ENCODE measurements at regions not wholly inside any gene's neighbourhood (a gene's known extent, or its start where the extent isn't known, plus 50 kb on each side); places are given as distances from the start of the nearest gene placed in this dataset.

DNA sequence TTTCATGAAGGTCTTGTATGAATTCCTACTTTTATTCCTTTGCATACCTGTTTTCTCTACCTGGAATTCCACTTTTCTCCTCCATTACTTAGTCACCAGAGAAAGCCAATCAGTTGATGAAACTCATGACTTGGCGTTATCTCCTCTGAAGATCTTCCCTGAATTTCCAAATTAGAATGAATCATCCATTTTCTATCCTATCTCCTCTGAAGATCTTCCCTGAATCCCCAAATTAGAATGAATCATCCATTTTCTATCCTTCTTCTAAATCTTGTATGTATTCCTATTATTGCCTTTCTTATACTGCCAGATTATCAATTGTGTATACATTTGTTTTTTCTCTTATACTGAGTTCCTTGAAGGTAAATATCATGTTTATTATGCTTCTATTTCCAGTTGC, 440.4 kb downstream of the CCDC85A start:
- Histone ChIP-seq H3K36me3 (replicated peaks in 1 of 2) (no peaks in the 10 kb centered on the region), H3K27me3 (no peaks in the 10 kb centered on the region), H3K4me3 (no peak overlapping the region), H3K9me3 (replicated peaks in 1 of 3) (no peaks in the 10 kb centered on the region), H3K27ac (no peak overlapping the region), H3K4me1 (replicated peaks in 1 of 2) (no peaks in the 10 kb centered on the region)
- TF ChIP-seq, protein P1, sequence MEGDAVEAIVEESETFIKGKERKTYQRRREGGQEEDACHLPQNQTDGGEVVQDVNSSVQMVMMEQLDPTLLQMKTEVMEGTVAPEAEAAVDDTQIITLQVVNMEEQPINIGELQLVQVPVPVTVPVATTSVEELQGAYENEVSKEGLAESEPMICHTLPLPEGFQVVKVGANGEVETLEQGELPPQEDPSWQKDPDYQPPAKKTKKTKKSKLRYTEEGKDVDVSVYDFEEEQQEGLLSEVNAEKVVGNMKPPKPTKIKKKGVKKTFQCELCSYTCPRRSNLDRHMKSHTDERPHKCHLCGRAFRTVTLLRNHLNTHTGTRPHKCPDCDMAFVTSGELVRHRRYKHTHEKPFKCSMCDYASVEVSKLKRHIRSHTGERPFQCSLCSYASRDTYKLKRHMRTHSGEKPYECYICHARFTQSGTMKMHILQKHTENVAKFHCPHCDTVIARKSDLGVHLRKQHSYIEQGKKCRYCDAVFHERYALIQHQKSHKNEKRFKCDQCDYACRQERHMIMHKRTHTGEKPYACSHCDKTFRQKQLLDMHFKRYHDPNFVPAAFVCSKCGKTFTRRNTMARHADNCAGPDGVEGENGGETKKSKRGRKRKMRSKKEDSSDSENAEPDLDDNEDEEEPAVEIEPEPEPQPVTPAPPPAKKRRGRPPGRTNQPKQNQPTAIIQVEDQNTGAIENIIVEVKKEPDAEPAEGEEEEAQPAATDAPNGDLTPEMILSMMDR (IDR thresholded peaks at IDR 0.05), result no peak
- TF ChIP-seq POLR2A (IDR thresholded peaks at IDR 0.05), result no peak
- intact Hi-C loops (cut with DNase I), result no loop called here
- DNase-seq, result no peak
- 79 to 90% (median 83%) methylated on average over 1 of the region's 1 CpG for WGBS, 4 donors

DNA sequence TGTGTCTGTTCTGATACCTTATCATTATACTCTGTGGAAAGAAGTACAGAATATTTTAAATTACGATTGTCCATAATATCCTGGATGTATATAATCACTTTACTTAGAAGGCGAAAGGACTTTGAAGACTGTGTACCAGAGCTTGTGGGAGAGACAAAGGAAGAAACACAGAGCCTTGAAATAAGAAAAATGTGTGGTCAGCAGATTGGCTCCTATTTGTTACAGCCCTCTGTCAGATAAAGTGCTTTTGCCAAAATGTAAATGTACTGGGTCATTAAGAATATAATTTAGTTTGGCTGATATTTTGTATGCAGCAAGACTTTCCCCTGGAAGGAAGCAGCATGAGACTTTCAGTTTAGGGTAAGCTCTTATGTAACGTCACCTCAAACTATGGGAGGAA, 443.1 kb downstream of the CCDC85A start:
- WGBS, 4 donors, result 59 to 72% (median 70%) methylated on average over 3 of the region's 3 CpGs
- intact Hi-C loops (cut with DNase I), result no loop called here
- TF ChIP-seq, protein P1 (IDR thresholded peaks at IDR 0.05), result no peak
- TF ChIP-seq POLR2A (IDR thresholded peaks at IDR 0.05), result no peak

DNA sequence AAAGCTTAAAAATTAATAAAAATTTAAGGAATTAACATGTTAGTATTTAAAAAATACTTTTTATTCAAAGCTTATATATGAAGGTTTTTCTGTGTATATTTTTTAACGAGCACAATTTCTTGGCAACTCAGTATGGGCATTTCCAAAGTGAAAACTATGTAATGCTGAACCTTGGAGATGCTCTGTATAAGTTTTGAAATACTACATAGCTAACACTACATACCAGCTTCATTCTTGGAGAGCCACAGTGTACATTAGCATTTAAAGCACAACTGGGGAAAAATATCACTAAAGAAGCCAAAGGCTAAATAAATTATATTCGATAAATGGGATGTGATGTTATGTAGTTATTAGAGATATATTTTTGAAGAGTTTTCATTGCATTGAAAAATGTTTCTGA, 446.5 kb downstream of the CCDC85A start:
- intact Hi-C loops (cut with DNase I), result no loop called here
- Histone ChIP-seq H3K27me3 (no peaks in the 10 kb centered on the region), H3K27ac (no peak overlapping the region), H3K36me3 (replicated peaks in 1 of 2) (no peaks in the 10 kb centered on the region), H3K4me1 (replicated peaks in 1 of 2) (no peaks in the 10 kb centered on the region), H3K9me3 (replicated peaks in 1 of 3) (no peaks in the 10 kb centered on the region), H3K4me3 (no peak overlapping the region)
- 57 to 79% (median 68%) methylated on average over 2 of the region's 2 CpGs for WGBS, 4 donors
- DNase-seq, result no peak
- TF ChIP-seq POLR2A (IDR thresholded peaks at IDR 0.05), result no peak
- TF ChIP-seq, protein P1 (IDR thresholded peaks at IDR 0.05), result no peak

More for the DNA sequence above, 443.1 kb downstream of the CCDC85A start:
- Histone ChIP-seq H3K36me3 (replicated peaks in 1 of 2) (no peaks in the 10 kb centered on the region), H3K27me3 (no peaks in the 10 kb centered on the region), H3K4me3 (no peak overlapping the region), H3K27ac (no peak overlapping the region), H3K4me1 (replicated peaks in 1 of 2) (no peaks in the 10 kb centered on the region), H3K9me3 (replicated peaks in 1 of 3) (no peaks in the 10 kb centered on the region)
- DNase-seq, result no peak

DNA sequence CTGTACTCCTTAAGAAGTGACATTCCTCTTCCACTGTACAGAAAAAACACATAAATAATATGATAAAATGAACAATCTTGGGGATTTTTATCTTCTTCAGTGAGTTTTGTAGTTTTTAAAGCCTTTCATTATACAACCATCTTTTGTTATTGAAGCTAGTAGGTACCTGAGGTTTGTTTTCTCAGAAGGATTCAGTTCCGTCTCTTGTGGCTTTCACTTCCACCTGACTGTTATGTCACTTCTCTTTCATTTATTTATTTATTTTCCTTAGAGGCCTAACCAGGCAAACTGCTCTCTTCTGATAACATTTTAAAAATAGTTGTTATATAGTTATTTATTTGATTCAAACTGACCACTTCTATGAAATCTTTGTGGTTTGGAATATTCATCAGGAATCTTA, 464.2 kb downstream of the CCDC85A start:
- Histone ChIP-seq H3K27me3 (no peaks in the 10 kb centered on the region), H3K4me1 (replicated peaks in 1 of 2) (no peaks in the 10 kb centered on the region), H3K27ac (no peak overlapping the region), H3K4me3 (no peak overlapping the region), H3K36me3 (replicated peaks in 1 of 2) (no peaks in the 10 kb centered on the region), H3K9me3 (replicated peaks in 1 of 3) (no peaks in the 10 kb centered on the region)
- no peak for DNase-seq
- intact Hi-C loops (cut with DNase I), result no loop called here
- TF ChIP-seq, protein P1 (IDR thresholded peaks at IDR 0.05), result no peak
- TF ChIP-seq POLR2A (IDR thresholded peaks at IDR 0.05), result no peak
- 76 to 85% (median 81%) methylated on average over 1 of the region's 1 CpG for WGBS, 4 donors
